GM23248 (cell line): ENCODE measurements at regions not wholly inside any gene's neighbourhood (a gene's known extent, or its start where the extent isn't known, plus 50 kb on each side); places are given as distances from the start of the nearest gene placed in this dataset.
A peak's percentile ranks its signal among the peaks of the same experiment; 100 is the strongest.

Experiments
- DNase-seq: peaks from one replicate; pipeline ENCODE4 v3.0.0-alpha.2; 2015
- H2AFZ ChIP-seq: fragments of 200-600 bp; sonication (generic); 2 replicates; pipeline ENCODE4 v1.6.1; 2016; ENCODE audit warnings: antibody characterized with exemption
- H3F3A ChIP-seq: fragments of 200-600 bp; sonication (generic); 2 replicates; pipeline ENCODE4 v1.6.1; 2016; ENCODE audit warnings: mild to moderate bottlenecking, antibody characterized with exemption, mixed run types; ENCODE audit not compliant: insufficient read depth
- H3K27ac ChIP-seq: fragments of 200-600 bp; sonication (generic); 2 replicates; pipeline ENCODE4 v1.5.1; 2016; ENCODE audit warnings: mild to moderate bottlenecking
- H3K27me3 ChIP-seq: fragments of 200-600 bp; sonication (generic); replicated peaks from 2 replicates; pipeline ENCODE4 v1.6.1; 2016; ENCODE audit warnings: mild to moderate bottlenecking; ENCODE audit not compliant: insufficient read depth
- H3K36me3 ChIP-seq: fragments of 200-600 bp; sonication (generic); 2 replicates; pipeline ENCODE4 v1.6.1; 2016; ENCODE audit warnings: low read depth, mild to moderate bottlenecking
- H3K4me1 ChIP-seq: fragments of 200-600 bp; sonication (generic); 2 replicates; pipeline ENCODE4 v1.6.1; 2016; ENCODE audit warnings: mild to moderate bottlenecking; ENCODE audit not compliant: insufficient read depth
- H3K4me2 ChIP-seq: fragments of 200-600 bp; sonication (generic); one replicate; pipeline ENCODE4 v1.6.1; 2016; ENCODE audit warnings: mild to moderate bottlenecking; ENCODE audit not compliant: unreplicated experiment
- H3K4me3 ChIP-seq: fragments of 200-600 bp; sonication (generic); 2 replicates; pipeline ENCODE4 v1.5.1; 2016; ENCODE audit warnings: mild to moderate bottlenecking
- H3K79me2 ChIP-seq: fragments of 200-600 bp; sonication (generic); 2 replicates; pipeline ENCODE4 v1.6.1; 2016; ENCODE audit warnings: mild to moderate bottlenecking; ENCODE audit not compliant: insufficient read depth
- H3K9ac ChIP-seq: fragments of 200-600 bp; sonication (generic); 2 replicates; pipeline ENCODE4 v1.6.1; 2016; ENCODE audit warnings: mild to moderate bottlenecking
- H3K9me2 ChIP-seq: fragments of 200-600 bp; sonication (generic); 2 replicates; pipeline ENCODE4 v1.6.1; 2016; ENCODE audit warnings: mixed run types, mild to moderate bottlenecking, moderate library complexity; ENCODE audit not compliant: insufficient read depth
- H3K9me3 ChIP-seq: fragments of 200-600 bp; sonication (generic); one replicate; pipeline ENCODE4 v1.6.1; 2017; ENCODE audit warnings: low read depth
- H4K20me1 ChIP-seq: fragments of 200-600 bp; sonication (generic); 2 replicates; pipeline ENCODE4 v1.6.0; 2016; ENCODE audit not compliant: insufficient read depth
- EZH2 ChIP-seq: fragments of 200-600 bp; sonication (generic); IDR thresholded peaks from 2 replicates; pipeline ENCODE4 v1.6.1; 2018; ENCODE audit warnings: antibody characterized with exemption, mild to moderate bottlenecking; ENCODE audit not compliant: insufficient read depth, poor library complexity, severe bottlenecking
- EZH2phosphoT487 ChIP-seq: fragments of 200-600 bp; sonication (generic); IDR thresholded peaks from 2 replicates; pipeline ENCODE4 v1.6.1; 2018; ENCODE audit warnings: antibody characterized with exemption, moderate library complexity, mild to moderate bottlenecking, low read depth; ENCODE audit not compliant: insufficient read depth
- WGBS, 2 experiments: methylation state at CpG; one replicate each; pipeline ENCODE4 v1.1.6; 2015 to 2017; ENCODE audit warnings: low lambda C conversion rate in 2 of 2, low coverage in 1 of 2; ENCODE audit errors: missing lambda C conversion rate in 2 of 2; 5-methylcytosine and 5-hydroxymethylcytosine counted together
- in situ Hi-C: fragments of 300-500 bp; cut with MboI; formaldehyde crosslinking; loops from 2 replicates; pipeline ENCODE4 v1.15.0; 2020

- Histone ChIP-seq H3K27ac (no peak overlapping the region), H3K36me3 (no peaks in the 10 kb centered on the region), H2AFZ (no peak overlapping the region), H3K4me1 (peaks cover 2% of the 10 kb centered on the region; the same call in 1 of the 2 replicates), H3K4me3 (no peak overlapping the region), H3K9ac (no peak overlapping the region), H3K27me3 (no peaks in the 10 kb centered on the region), H4K20me1 (no peaks in the 10 kb centered on the region), H3K9me2 (no peaks in the 10 kb centered on the region; the same call in 1 of the 2 replicates), H3K4me2 (no peak overlapping the region), H3F3A (no peaks in the 10 kb centered on the region), H3K79me2 (no peaks in the 10 kb centered on the region), H3K9me3 (no peaks in the 10 kb centered on the region)
- no peak for DNase-seq
- in situ Hi-C loops = no loop called here
- TF ChIP-seq EZH2phosphoT487 (no peak), EZH2 (no peak)
These were observed 56.1 kb downstream of the BTG1 start for GRCh38 chr12:92089559-92089958.

- in situ Hi-C loops = no loop called here
- H2AFZ ChIP-seq = no peak overlapping the region
- H3K4me2 ChIP-seq = no peak overlapping the region
- H3K27me3 ChIP-seq = no peaks in the 10 kb centered on the region
- 88 to 95% methylated on average over 2 of the region's 2 CpGs for WGBS, 2 experiments
- no peaks in the 10 kb centered on the region for H3K36me3 ChIP-seq
- no peaks in the 10 kb centered on the region for H3K4me1 ChIP-seq
- no peak overlapping the region for H3K4me3 ChIP-seq
- DNase-seq = no peak
- no peaks in the 10 kb centered on the region for H3K9me3 ChIP-seq
- H3K79me2 ChIP-seq = no peaks in the 10 kb centered on the region
- H3K9me2 ChIP-seq = no peaks in the 10 kb centered on the region; the same call in 1 of the 2 replicates
- TF ChIP-seq EZH2phosphoT487 (no peak), EZH2 (no peak)
- no peaks in the 10 kb centered on the region for H3F3A ChIP-seq
- no peak overlapping the region for H3K27ac ChIP-seq
- H3K9ac ChIP-seq = no peak overlapping the region
- no peaks in the 10 kb centered on the region for H4K20me1 ChIP-seq
These were observed 56.8 kb downstream of the BTG1 start for GRCh38 chr12:92088805-92089204.

- Histone ChIP-seq H3K36me3 (no peaks in the 10 kb centered on the region), H3K4me1 (peaks cover 13% of the 10 kb centered on the region), H3K9me3 (no peaks in the 10 kb centered on the region), H3K9me2 (no peaks in the 10 kb centered on the region), H3K27me3 (no peaks in the 10 kb centered on the region), H4K20me1 (no peaks in the 10 kb centered on the region), H3K27ac (no peak overlapping the region), H3K4me3 (no peak overlapping the region), H3K79me2 (no peaks in the 10 kb centered on the region), H3F3A (peaks cover 14% of the 10 kb centered on the region), H3K9ac (no peak overlapping the region), H2AFZ (no peak overlapping the region), H3K4me2 (no peak overlapping the region)
- DNase-seq = no peak
- 96 to 100% methylated on average over 1 of the region's 1 CpG for WGBS, 2 experiments
- no peak for TF ChIP-seq EZH2phosphoT487
- no peak for TF ChIP-seq EZH2
- in situ Hi-C loops = no loop called here
These were observed 60.0 kb downstream of the BTG1 start for GRCh38 chr12:92085736-92086040.

GRCh38 chr12:92085040-92085735 is 60.5 kb downstream of the BTG1 start:
- in situ Hi-C loops = no loop called here
- no peaks in the 10 kb centered on the region for H3K27me3 ChIP-seq
- 88% methylated on average over 3 of the region's 3 CpGs for WGBS, 2 experiments
- TF ChIP-seq EZH2phosphoT487 = no peak
- TF ChIP-seq EZH2 = no peak
- H3K36me3 ChIP-seq = no peaks in the 10 kb centered on the region
- H4K20me1 ChIP-seq = no peaks in the 10 kb centered on the region
- H3K9ac ChIP-seq = no peak overlapping the region
- H3K9me2 ChIP-seq = no peaks in the 10 kb centered on the region
- H3K4me3 ChIP-seq = no peak overlapping the region
- H3K4me2 ChIP-seq = no peak overlapping the region
- no peak for DNase-seq
- H3K9me3 ChIP-seq = no peaks in the 10 kb centered on the region
- H3K4me1 ChIP-seq = peaks cover 18% of the 10 kb centered on the region
- no peak overlapping the region for H2AFZ ChIP-seq
- no peaks in the 10 kb centered on the region for H3K79me2 ChIP-seq
- no peak overlapping the region for H3K27ac ChIP-seq
- H3F3A ChIP-seq = peaks cover 19% of the 10 kb centered on the region

- H3K27ac ChIP-seq = peak overlapping the region; percentile 97
- no peaks in the 10 kb centered on the region for H4K20me1 ChIP-seq
- H3K36me3 ChIP-seq = no peaks in the 10 kb centered on the region
- H3K9ac ChIP-seq = peak overlapping the region; percentile 74
- H3K4me3 ChIP-seq = peak overlapping the region; percentile 58
- peaks cover 56% of the 10 kb centered on the region for H3F3A ChIP-seq
- H3K27me3 ChIP-seq = no peaks in the 10 kb centered on the region
- H3K79me2 ChIP-seq = no peaks in the 10 kb centered on the region
- TF ChIP-seq EZH2 (no peak), EZH2phosphoT487 (no peak)
- peak; percentile 68 for DNase-seq
- H3K9me3 ChIP-seq = no peaks in the 10 kb centered on the region
- H3K9me2 ChIP-seq = no peaks in the 10 kb centered on the region
- H3K4me1 ChIP-seq = peaks cover 56% of the 10 kb centered on the region
- H2AFZ ChIP-seq = peak overlapping the region; percentile 2; the same call in 1 of the 2 replicates
- H3K4me2 ChIP-seq = peak overlapping the region; percentile 74
- in situ Hi-C loops = no loop called here
- 25 to 33% methylated on average over 3 of the region's 3 CpGs for WGBS, 2 experiments
These were observed 64.7 kb downstream of the BTG1 start for GRCh38 chr12:92080911-92081285.
